HEK293T (cell line): ENCODE measurements at regions not wholly inside any gene's neighbourhood (a gene's known extent, or its start where the extent isn't known, plus 50 kb on each side); places are given as distances from the start of the nearest gene placed in this dataset.

Experiments
- CTCF ChIA-PET: fragments of 350-600 bp; formaldehyde crosslinking; extraction: SDS; loops from one replicate; lab custom pipeline; 2021; ENCODE audit warnings: antibody characterized with exemption, inconsistent platforms; lab: Yijun Ruan, JAX
- POLR2A ChIA-PET: fragments of 350-600 bp; formaldehyde crosslinking; extraction: SDS; loops from one replicate; lab custom pipeline; 2020; ENCODE audit warnings: antibody characterized with exemption, inconsistent platforms; lab: Yijun Ruan, JAX
- DNase-seq: peaks from one replicate; pipeline ENCODE4 v3.0.0; 2012; ENCODE audit warnings: mixed read lengths; ENCODE audit errors: extremely low spot score
- ARNT ChIP-seq: fragments of 450-650 bp; IDR thresholded peaks from 2 replicates; pipeline ENCODE4 v1.6.1; 2017; ENCODE audit warnings: mild to moderate bottlenecking
- BHLHE40 ChIP-seq: fragments of 450-650 bp; IDR thresholded peaks from 2 replicates; pipeline ENCODE4 v1.6.1; 2016; ENCODE audit warnings: mild to moderate bottlenecking, moderate library complexity, borderline replicate concordance
- CTBP1 ChIP-seq: fragments of 450-650 bp; IDR thresholded peaks from 2 replicates; pipeline ENCODE4 v1.6.1; 2016; ENCODE audit warnings: borderline replicate concordance
- ELF4 ChIP-seq: fragments of 450-650 bp; IDR thresholded peaks from 2 replicates; pipeline ENCODE4 v1.6.1; 2017; ENCODE audit warnings: antibody characterized with exemption
- FOXA1 ChIP-seq: fragments of 450-650 bp; IDR thresholded peaks from 2 replicates; pipeline ENCODE4 v1.6.1; 2016; ENCODE audit warnings: mild to moderate bottlenecking
- FOXK2 ChIP-seq: fragments of 450-650 bp; IDR thresholded peaks from 2 replicates; pipeline ENCODE4 v1.6.1; 2016; ENCODE audit warnings: mild to moderate bottlenecking
- FOXM1 ChIP-seq: fragments of 450-650 bp; IDR thresholded peaks from 2 replicates; pipeline ENCODE4 v1.6.1; 2017; ENCODE audit warnings: mild to moderate bottlenecking, borderline replicate concordance
- HDGF ChIP-seq: fragments of 450-650 bp; IDR thresholded peaks from 2 replicates; pipeline ENCODE4 v1.6.1; 2017; ENCODE audit warnings: antibody characterized with exemption, borderline replicate concordance
- L3MBTL2 ChIP-seq: fragments of 450-650 bp; conservative IDR thresholded peaks from 2 replicates; pipeline ENCODE4 v1.6.1; 2016; ENCODE audit warnings: mild to moderate bottlenecking
- LEF1 ChIP-seq: fragments of 450-650 bp; IDR thresholded peaks from 2 replicates; pipeline ENCODE4 v1.6.1; 2017; ENCODE audit warnings: mild to moderate bottlenecking, borderline replicate concordance
- NFRKB ChIP-seq: fragments of 450-650 bp; IDR thresholded peaks from 2 replicates; pipeline ENCODE4 v1.6.1; 2016; ENCODE audit warnings: mild to moderate bottlenecking, moderate library complexity
- PKNOX1 ChIP-seq: fragments of 450-650 bp; IDR thresholded peaks from 2 replicates; pipeline ENCODE4 v1.6.1; 2016
- SP1 ChIP-seq: fragments of 450-650 bp; IDR thresholded peaks from 2 replicates; pipeline ENCODE4 v1.6.1; 2017
- SUZ12 ChIP-seq: fragments of 450-650 bp; IDR thresholded peaks from 2 replicates; pipeline ENCODE4 v1.6.1; 2016; ENCODE audit warnings: mild to moderate bottlenecking
- TARDBP ChIP-seq: fragments of 450-650 bp; IDR thresholded peaks from 2 replicates; pipeline ENCODE4 v1.6.1; 2016
- ZNF384 ChIP-seq: fragments of 450-650 bp; IDR thresholded peaks from 2 replicates; pipeline ENCODE4 v1.6.1; 2016

- CTCF ChIA-PET = no interaction called here
- TF ChIP-seq PKNOX1 (no peak), ELF4 (no peak), NFRKB (no peak), ZNF384 (no peak), L3MBTL2 (no peak), BHLHE40 (no peak), FOXK2 (no peak), SP1 (no peak), CTBP1 (no peak), FOXM1 (no peak), ARNT (no peak), LEF1 (no peak), TARDBP (no peak), FOXA1 (no peak), SUZ12 (no peak), HDGF (no peak)
- no peak for DNase-seq
- POLR2A ChIA-PET = no interaction called here
Observed at GRCh38 chr11:19512618-19513017, 200.0 kb upstream of the NAV2 start.

GRCh38 chr11:19511413-19512183, 201.0 kb upstream of the NAV2 start:
- POLR2A ChIA-PET = no interaction called here
- TF ChIP-seq TARDBP (no peak), FOXM1 (no peak), ZNF384 (no peak), FOXK2 (no peak)
- no peak for DNase-seq
- CTCF ChIA-PET = no interaction called here

GRCh38 chr11:19511066-19511412, 201.6 kb upstream of the NAV2 start:
- ChIA-PET CTCF (no interaction called here), POLR2A (no interaction called here)
- DNase-seq = no peak
- TF ChIP-seq ZNF384 (no peak), PKNOX1 (no peak), TARDBP (no peak), FOXA1 (no peak), CTBP1 (no peak), BHLHE40 (no peak), SP1 (no peak), LEF1 (no peak), L3MBTL2 (no peak), FOXM1 (no peak), HDGF (no peak), SUZ12 (no peak), ARNT (no peak), ELF4 (no peak), FOXK2 (no peak), NFRKB (no peak)

- TF ChIP-seq ELF4 = no peak
- TF ChIP-seq BHLHE40 = no peak
- TF ChIP-seq HDGF = no peak
- no peak for TF ChIP-seq ARNT
- TF ChIP-seq SP1 = no peak
- no peak for TF ChIP-seq TARDBP
- TF ChIP-seq CTBP1 = no peak
- no peak for TF ChIP-seq L3MBTL2
- TF ChIP-seq NFRKB = no peak
- ChIA-PET CTCF (interaction anchor here (0.6 kb wide), 1 partner anchor 66 kb away, joined by 3 read pairs; no protein-coding TSS in a partner anchor), POLR2A (no interaction called here)
- no peak for DNase-seq
Observed at GRCh38 chr11:19510468-19510867, 202.2 kb upstream of the NAV2 start.

GRCh38 chr11:19509215-19509614, 203.4 kb upstream of the NAV2 start:
- TF ChIP-seq PKNOX1 (no peak), SUZ12 (no peak), CTBP1 (no peak)
- ChIA-PET POLR2A (no interaction called here), CTCF (no interaction called here)
- DNase-seq = no peak

GRCh38 chr11:19508165-19508564, 204.5 kb upstream of the NAV2 start:
- no peak for DNase-seq
- ChIA-PET CTCF (interaction anchor here (0.6 kb wide), 1 partner anchor 42 kb away, joined by 3 read pairs; no protein-coding TSS in a partner anchor), POLR2A (no interaction called here)
- TF ChIP-seq NFRKB = no peak
- TF ChIP-seq ELF4 = no peak
- no peak for TF ChIP-seq LEF1
- no peak for TF ChIP-seq FOXA1
- TF ChIP-seq FOXM1 = no peak
- TF ChIP-seq ZNF384 = no peak
- no peak for TF ChIP-seq SP1
- no peak for TF ChIP-seq FOXK2
- TF ChIP-seq PKNOX1 = no peak
- no peak for TF ChIP-seq L3MBTL2
